HG02588 (cell line): ENCODE measurements at regions not wholly inside any gene's neighbourhood (a gene's known extent, or its start where the extent isn't known, plus 50 kb on each side); places are given as distances from the start of the nearest gene placed in this dataset.
"Not testable (repeated sequence)": the region's sequence is repeated elsewhere in the genome, so short reads cannot be mapped to it uniquely, and the experiment has no call there.

Source experiments
- ATAC-seq: cut with Tn5 transposase; IDR thresholded peaks from one replicate; pipeline ENCODE4 v1.9.1; 2021; ENCODE audit warnings: mild to moderate bottlenecking, moderate library complexity; ENCODE audit not compliant: unreplicated experiment

DNA sequence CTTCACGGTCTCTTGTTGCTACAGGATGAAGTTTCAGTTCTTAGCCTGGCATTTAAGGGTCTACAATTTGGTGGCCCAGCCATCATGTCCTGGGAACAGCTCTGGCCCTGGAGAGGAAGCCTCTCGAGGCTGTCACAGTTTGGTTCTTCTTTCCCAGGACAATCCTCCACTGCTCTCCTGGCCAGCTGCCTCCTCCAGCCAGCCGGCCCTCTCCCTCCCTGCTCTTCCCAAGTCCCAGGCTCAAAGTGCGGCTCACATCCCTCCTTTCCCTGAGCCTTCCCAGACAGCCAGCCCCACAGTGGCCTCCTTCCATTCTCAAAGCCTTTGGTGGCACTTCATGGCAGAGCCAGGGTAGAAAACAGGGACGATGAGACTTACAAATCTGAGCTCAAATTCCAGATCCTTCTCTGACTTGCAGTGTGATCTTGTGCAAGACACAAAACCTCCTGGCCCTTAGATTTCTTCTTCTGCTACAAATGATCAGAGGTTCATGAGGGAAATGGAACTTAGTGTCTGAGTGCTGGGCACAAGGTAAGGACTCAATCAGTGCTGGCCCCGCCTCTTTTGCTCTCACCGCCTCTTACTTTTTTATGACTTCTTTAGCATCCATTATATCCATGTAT, 223.8 kb upstream of the ECI2 start:
- ATAC-seq: no peak

DNA sequence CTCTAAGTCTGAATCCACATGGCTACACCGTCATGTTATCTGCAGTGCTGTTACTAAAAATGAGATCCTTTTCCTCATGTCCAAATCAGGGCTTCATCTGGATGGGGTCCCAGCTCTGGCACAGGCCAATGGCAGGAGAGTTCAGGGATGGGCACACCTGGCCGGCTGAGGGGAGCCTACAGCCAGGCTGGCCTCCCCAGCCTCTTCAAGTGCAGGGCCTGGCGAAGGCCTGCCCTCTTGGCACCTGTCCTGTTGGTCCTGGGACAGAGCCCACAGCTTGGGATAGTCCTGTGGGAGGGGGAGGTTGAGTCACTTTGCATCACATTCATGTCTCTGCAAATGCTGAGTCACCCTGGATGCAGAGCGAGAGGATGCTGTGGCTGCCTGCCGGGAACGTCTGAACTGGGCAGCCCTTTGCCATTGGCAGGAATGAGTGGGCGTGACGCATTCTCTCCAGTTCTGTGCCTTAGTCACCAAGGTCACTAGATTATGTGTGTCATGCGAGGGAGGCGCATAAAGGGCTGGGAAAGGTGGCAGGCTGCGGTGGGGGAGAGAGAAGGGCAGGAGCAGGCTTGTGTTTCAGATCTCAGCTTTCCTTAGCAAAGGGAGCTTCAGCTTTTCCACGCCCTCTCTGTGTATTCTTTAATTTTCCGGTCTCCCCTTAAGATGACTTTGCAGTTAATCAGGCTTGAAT, 223.2 kb upstream of the ECI2 start:
- no peak for ATAC-seq

GRCh38 chr6:4357660-4358152, 222.3 kb upstream of the ECI2 start:
- not testable (repeated sequence) for ATAC-seq

- no peak for ATAC-seq
These were observed 221.7 kb upstream of the ECI2 start for GRCh38 chr6:4356899-4357659.

GRCh38 chr6:4355241-4355640, 219.9 kb upstream of the ECI2 start:
- no peak for ATAC-seq

- no peak for ATAC-seq
These were observed 218.8 kb upstream of the ECI2 start for GRCh38 chr6:4354181-4354580.

GRCh38 chr6:4352731-4353130, 217.4 kb upstream of the ECI2 start:
- no peak for ATAC-seq

- ATAC-seq: no peak
These were observed 216.9 kb upstream of the ECI2 start for GRCh38 chr6:4352322-4352669.

DNA sequence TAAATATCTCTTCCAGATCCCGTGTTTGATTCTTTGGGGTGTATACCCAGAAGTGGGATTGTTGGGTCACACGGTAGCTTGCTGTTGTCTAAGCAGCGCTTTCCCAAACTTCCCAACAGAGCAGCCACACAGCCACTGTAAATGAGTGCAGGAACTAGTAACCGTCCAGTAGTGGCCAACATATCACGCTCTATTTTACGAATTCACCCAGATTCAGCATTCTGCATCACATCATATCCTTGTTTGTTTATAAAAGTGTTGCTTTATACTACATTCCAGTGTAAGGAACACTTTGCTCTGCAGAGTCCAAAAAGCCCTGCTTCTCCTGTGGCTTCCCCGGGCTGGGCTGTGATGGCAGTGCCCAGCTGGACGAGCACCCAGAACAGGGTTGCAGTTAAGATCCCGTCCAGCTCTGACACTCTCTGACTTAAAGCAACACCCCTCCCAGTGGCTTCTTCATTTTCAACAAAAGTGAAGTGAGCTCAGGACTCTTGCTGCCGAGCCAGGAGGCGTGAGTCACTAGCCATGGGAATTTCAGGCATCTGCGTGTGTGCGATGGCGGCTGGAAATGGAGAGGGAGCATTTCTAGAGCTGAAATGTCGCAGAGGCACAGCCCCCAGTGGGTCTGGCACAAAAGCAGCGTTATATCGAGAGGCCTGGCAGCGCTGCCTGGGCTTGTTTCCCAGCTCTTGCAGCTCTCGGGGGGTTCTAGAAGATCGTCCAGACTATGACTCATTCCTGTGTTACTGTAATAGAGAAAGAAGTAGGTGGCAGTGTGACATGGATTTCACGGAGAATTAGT, 216.3 kb upstream of the ECI2 start:
- ATAC-seq: no peak

- no peak for ATAC-seq
These were observed 215.5 kb upstream of the ECI2 start for GRCh38 chr6:4350567-4351519.

DNA sequence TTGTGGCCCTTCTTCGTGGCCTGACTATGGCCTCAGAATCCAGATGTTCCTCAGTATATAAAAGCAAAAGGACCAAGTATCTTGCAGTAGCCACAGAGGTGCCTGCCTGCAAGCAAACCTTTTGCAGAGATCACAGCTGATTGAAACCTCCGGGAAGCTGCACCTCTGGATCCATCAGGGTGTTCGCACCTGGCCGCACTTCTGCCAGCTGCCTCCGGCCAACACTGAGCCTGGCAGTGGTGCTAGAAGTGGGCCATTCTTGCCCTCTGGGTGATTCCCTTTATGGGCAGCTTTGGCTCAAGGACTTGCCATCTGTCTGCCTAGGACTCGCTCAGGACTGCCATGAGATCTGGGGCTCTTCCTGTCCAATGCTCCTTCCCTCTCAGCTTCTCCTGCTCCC, 214.6 kb upstream of the ECI2 start:
- ATAC-seq: no peak

DNA sequence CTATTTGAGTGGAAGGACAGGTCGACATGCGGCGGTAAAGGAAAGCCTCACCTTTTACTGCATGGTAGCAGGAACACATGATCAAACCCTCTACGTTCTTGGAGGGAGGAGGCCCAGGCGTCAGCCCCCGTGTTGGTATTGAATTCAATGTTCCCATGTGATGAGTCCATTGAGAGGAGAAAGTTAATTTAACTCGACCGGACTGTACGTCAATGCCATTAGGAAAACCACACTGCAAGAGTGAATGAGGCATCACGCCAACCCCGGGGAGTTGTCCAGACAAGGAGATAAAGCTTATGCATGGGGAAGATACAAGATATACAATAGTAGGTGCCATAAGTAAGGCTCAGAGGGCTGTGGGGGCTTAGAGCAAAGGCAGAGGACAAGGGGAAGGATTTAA, 213.9 kb upstream of the ECI2 start:
- ATAC-seq: no peak

- no peak for ATAC-seq
These were observed 213.2 kb upstream of the ECI2 start for GRCh38 chr6:4348462-4349112.

DNA sequence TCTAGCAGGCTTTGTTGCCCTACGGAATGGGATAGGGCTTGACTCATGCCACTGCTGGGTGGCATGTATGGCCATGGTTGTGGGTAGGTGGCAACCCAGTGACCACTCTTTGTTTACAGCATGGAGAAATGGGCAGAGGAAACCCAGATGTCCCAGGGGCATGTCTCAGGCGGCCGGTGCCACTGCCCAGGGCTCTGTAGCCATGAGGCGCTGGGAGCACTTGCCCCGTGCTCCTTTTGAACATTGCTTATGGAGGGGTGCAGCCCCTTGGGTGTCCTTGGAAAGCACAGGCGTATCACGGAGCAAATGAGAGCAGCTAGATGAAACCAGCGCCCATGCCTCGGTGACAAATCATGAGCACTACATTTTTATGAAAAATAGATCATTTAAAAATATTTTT, 212.5 kb upstream of the ECI2 start:
- no peak for ATAC-seq

DNA sequence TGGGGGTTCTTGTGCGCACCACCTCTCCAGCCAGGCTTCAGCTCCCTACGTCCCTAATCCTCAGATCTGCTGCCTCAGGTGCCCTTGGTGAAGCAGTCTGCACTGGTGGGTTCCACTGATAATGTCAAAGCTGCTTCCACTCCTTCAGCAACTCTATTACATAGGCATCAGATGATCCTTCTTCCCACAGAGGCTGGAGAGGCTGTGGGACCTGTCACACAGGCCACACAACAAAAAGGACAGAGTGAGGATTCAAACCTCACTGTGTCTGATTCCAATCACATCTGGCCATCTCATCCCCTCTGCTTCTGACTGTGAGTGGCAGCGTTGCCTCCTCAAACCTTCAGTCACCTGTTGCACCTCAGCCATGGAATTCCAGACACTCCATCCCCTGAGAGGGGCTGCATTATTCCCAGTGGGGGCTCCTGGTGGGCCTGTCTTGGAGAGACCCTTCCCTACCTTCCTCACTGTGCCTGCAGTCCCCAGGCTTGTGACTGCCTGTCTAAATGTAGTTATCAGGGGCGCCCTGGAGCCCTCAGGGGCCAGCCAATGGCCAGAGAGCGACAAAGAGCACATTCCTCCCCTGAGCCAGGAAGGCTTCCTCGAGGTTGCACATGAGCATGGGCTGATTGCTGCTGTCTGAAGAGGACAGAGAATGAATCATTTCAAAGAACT, 211.4 kb upstream of the ECI2 start:
- no peak for ATAC-seq

DNA sequence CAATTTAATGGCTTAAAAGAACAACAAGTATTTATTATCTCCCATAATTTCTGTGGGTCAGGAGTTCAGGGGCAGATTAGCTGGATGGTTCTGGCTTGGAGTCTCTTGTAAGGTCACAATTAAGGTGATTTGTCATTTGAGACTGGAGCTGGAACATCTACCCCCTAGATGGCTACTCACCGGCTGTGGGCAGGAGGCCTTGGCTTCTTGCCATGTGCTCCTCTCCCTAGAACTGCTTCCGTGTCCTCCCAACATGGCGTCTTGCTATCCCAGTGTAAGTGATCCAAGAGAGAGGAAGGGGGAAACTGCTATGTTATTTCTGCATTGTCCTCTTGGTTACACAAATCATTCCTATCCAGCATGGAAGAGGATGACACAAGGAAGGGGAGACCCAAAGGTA, 210.2 kb upstream of the ECI2 start:
- ATAC-seq: no peak

- ATAC-seq: no peak
These were observed 209.0 kb upstream of the ECI2 start for GRCh38 chr6:4344317-4344899.

DNA sequence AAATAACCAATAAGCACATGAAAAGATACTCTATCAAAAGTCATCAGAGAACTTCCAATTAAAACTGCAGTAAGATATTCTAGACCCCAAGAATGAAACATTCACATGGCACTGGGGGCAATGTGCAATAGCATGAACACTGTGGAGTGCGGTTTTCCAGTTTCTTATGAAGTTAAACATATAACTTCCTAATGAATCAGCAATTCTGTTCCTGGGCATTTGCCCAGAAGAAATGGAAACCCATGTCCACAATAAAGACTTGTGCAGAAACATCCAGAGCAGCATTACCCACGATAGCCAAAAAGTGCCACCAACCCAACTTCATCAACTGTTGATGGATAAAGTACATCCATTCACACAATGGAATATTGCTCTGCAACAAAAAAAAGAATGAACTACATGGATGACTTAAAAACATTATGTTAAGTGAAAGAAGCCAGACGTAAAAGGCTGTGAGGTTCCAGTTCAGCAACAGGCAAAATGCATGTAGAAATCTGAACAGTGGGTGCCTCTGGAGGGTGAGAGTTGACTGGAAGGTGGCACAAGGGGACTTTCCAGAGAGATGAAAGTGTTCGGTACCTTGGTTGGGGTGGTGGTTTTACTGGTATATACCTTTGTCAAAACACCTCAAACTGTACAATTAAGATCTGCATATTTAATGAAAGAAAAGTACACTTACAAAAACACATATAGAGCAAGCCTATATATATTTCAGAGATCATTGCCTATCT, 207.2 kb upstream of the ECI2 start:
- ATAC-seq: no peak
